ENCODE measurements at regions not wholly inside any gene's neighbourhood (a gene's known extent, or its start where the extent isn't known, plus 50 kb on each side); places are given as distances from the start of the nearest gene placed in this dataset.
"Not testable (repeated sequence)": the region's sequence is repeated elsewhere in the genome, so short reads cannot be mapped to it uniquely, and the experiment has no call there.

GRCh38 chr13:50747737-50748350 lies 95.6 kb downstream of the DLEU7 start:
- DNase-seq (ENCODE audit: low read depth): no peak

- DNase-seq (ENCODE audit: low read depth): not testable (repeated sequence)
Observed at GRCh38 chr13:50753221-50753620, 90.3 kb downstream of the DLEU7 start.

GRCh38 chr13:50755862-50756685 lies 87.4 kb downstream of the DLEU7 start:
- DNase-seq (ENCODE audit: low read depth): not testable (repeated sequence)

- DNase-seq (ENCODE audit: low read depth): no peak
Observed at GRCh38 chr13:50757008-50757407, 86.5 kb downstream of the DLEU7 start.

- DNase-seq (ENCODE audit: low read depth): no peak
Observed at GRCh38 chr13:50758796-50759195, 84.7 kb downstream of the DLEU7 start.

GRCh38 chr13:50760751-50761150 lies 82.7 kb downstream of the DLEU7 start:
- no peak for DNase-seq (ENCODE audit: low read depth)

- no peak for DNase-seq (ENCODE audit: low read depth)
Observed at GRCh38 chr13:50761406-50761805, 82.1 kb downstream of the DLEU7 start.

- no peak for DNase-seq (ENCODE audit: low read depth)
Observed at GRCh38 chr13:50762969-50763567, 80.4 kb downstream of the DLEU7 start.

- DNase-seq (ENCODE audit: low read depth): no peak
Observed at GRCh38 chr13:50766013-50766412, 77.5 kb downstream of the DLEU7 start.

- no peak for DNase-seq (ENCODE audit: low read depth)
Observed at GRCh38 chr13:50766695-50767094, 76.8 kb downstream of the DLEU7 start.

GRCh38 chr13:50772881-50773280 lies 70.6 kb downstream of the DLEU7 start:
- not testable (repeated sequence) for DNase-seq (ENCODE audit: low read depth)

Data from activated T-cell treated with anti-CD3 and anti-CD28 coated beads for 1 hour (primary cell).